Right lobe of liver (tissue), 4 donors: ENCODE measurements at regions not wholly inside any gene's neighbourhood (a gene's known extent, or its start where the extent isn't known, plus 50 kb on each side); places are given as distances from the start of the nearest gene placed in this dataset.

Experiments
- POLR2A ChIP-seq: fragments of 450-650 bp; IDR thresholded peaks from one replicate; pipeline ENCODE4 v1.6.1; 2017; ENCODE audit warnings: antibody characterized with exemption, mild to moderate bottlenecking
- TF ChIP-seq, protein P1 (sequence below), 4 donors: fragments of 200-600 bp in 3 of 4; fragments of 450-650 bp in 1 of 4; IDR thresholded peaks; one replicate each; pipeline versions ENCODE4 v1.5.1 to v1.8.0; 2016 to 2022; ENCODE audit warnings: antibody characterized with exemption in 4 of 4, mild to moderate bottlenecking in 2 of 4
- donor health status: DM: no; HTN: no; CAD: no.
- donor health status: DM: no; HTN: no; CAD: no.
- donor health status: DM: no; HTN: yes; CAD: no.

DNA sequence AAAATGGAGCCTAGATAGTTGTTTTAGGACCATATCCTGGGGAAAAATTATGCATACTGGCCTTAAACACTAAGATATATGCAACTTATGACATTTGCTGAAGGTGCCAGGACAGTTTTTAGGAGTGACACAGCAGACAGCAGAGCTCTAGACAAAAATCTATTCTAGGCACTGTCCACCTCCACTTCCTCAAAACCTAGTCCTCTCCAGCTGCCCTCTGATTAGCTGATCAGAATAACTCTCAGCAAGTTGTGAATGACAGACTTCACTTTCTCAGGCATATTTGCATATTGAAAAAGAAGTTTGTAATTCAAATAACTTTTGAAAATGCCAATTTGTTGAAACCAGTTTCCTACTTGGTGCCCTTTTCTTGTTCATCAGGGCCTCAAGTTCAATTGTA, 152.3 kb upstream of the STEAP4 start:
- TF ChIP-seq, protein P1, sequence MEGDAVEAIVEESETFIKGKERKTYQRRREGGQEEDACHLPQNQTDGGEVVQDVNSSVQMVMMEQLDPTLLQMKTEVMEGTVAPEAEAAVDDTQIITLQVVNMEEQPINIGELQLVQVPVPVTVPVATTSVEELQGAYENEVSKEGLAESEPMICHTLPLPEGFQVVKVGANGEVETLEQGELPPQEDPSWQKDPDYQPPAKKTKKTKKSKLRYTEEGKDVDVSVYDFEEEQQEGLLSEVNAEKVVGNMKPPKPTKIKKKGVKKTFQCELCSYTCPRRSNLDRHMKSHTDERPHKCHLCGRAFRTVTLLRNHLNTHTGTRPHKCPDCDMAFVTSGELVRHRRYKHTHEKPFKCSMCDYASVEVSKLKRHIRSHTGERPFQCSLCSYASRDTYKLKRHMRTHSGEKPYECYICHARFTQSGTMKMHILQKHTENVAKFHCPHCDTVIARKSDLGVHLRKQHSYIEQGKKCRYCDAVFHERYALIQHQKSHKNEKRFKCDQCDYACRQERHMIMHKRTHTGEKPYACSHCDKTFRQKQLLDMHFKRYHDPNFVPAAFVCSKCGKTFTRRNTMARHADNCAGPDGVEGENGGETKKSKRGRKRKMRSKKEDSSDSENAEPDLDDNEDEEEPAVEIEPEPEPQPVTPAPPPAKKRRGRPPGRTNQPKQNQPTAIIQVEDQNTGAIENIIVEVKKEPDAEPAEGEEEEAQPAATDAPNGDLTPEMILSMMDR (IDR thresholded peaks at IDR 0.05) = no peak
- no peak for TF ChIP-seq POLR2A
